HG03439 (cell line): ENCODE measurements at regions not wholly inside any gene's neighbourhood (a gene's known extent, or its start where the extent isn't known, plus 50 kb on each side); places are given as distances from the start of the nearest gene placed in this dataset.

Experiments used
- ATAC-seq: cut with Tn5 transposase; IDR thresholded peaks from one replicate; pipeline ENCODE4 v1.9.1; 2021; ENCODE audit warnings: mild to moderate bottlenecking, moderate library complexity; ENCODE audit not compliant: unreplicated experiment

DNA sequence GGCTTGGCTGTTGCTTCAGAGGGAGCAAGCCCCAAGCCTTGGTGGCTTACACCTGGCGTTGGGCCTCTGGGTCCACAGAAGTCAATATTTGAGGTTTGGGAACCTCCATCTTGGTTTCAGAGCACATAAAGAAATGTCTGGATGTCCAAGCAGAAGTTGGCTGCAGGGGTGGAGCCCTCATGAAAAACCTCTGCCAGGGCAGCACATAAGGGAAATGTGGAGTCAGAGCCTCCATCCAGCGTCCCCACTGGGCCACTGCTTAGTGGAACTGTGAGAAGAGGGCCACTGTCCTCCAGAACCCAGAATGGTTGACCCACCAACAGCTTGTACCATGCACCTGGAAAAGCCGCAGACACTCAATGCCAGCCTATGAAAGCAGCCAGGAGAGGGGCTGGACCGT lies 573.5 kb upstream of the ZWINT start:
- no peak for ATAC-seq

DNA sequence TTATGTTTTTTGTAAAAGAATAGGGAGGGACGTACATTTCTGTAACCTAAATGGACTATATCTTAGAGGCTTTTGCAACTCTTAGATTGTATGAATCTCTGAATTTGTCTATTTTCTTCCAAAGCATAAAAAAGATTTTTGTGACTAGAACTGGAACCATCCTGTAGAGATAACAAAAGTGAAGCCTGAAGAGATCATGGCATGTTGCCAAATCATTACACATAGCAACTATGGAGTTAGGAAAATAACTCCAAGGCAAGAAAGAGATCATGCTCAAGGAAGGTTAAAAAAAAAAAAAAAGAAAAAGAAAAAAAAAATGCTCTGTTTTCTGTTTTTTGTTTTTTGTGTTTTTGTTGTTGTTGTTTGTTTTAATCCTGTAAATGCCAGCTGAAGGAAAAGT lies 567.7 kb upstream of the ZWINT start:
- ATAC-seq: no peak

DNA sequence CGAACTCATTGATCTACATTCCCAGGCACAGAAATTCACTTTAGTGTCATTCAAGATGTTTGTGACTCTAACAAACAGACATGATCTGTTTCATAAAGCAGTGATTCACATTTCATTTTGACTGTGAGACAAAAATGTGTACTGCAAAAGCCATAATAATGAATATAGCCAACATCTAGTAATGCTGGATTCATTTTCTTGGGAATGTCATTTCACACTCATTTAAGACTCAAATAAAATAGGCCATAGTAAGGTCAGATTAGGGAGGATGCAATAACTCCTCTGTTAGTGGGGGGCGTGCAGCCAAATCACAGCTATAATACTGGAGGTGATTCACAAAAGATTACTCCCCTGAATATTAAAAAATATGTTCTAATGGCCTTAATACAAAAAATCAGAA lies 566.6 kb upstream of the ZWINT start:
- ATAC-seq: no peak

DNA sequence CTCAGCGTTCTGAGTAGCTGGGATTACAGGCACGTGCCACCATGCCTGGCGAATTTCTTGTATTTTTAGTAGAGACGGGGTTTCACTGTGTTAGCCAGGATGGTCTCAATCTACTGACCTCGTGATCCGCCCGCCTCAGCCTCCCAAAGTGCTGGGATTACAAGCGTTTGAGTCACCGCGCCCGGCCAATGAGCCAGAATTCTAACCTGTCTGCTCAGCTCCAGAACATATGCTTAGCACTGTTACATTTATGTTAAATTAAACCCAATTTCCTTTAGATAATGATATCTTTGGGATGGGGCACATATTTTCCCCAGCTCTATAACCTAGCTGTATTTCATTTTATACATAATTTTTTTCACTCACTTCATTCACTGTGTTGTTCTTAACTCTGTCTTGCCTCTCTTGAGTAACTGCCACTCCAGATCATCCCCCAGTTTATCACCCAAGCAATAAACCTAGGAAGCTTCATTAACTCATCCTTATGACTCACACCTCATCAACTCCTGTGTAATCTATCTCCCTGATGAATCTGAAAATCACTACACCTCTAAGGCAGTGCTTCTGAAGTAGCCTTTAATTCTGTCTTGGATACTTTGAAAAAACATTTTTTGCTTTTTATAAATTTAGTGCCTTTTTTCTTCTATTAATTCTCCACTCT lies 559.7 kb upstream of the ZWINT start:
- ATAC-seq: no peak

DNA sequence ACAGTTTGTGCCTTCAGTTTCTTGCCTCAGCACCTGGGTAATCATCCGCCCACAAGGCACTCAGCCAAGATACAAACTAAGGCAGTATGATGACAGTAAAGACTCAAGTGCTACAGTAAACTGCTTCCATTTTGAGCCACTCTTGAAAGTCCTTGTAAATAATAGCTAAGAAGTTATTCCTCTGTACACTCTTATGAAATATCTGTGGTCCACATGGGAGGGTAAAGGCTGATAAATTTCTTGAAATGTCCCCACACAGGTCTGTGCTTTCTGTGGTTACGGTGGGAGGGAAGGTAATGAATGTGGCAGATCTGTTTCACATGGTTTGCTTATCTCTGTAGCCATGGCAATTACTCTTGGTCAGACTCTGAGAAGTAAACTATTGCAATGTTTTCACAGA lies 551.0 kb upstream of the ZWINT start:
- ATAC-seq: no peak

DNA sequence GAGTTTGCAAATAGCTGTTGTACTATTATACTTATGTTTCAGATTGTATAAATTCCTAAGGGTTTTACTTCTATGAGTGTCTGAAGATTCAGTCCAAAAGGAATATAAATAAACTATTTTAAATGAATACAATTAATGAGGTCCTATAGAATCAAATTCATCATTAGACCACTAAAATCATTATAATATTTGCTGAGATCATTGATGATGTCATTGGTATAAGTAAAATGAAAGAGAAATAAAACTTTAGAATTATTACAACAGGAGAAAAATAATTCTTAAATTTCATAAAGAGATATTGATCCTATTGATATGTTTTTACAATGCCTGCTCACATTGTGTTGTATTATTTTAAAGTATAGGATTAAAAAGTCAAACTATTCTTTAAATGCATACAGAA lies 544.0 kb upstream of the ZWINT start:
- no peak for ATAC-seq

DNA sequence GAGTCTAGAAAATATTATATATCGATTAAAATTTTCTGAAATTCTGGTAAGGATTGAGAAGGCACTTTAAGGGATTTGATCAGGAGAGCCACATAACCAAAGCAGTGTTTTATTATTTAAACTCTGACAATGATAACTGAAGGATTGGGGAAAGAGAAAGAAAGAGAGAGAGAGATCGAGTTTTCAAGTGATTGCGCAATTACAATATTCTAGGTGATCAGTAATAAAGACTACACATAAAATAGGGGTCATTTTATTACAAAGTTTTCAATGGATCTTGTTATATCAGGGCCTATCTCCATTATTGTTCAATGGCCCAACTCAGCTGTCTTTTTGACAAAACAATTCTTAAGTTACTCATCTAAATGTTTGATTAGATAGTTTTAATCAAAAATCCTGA lies 541.5 kb upstream of the ZWINT start:
- ATAC-seq: no peak

DNA sequence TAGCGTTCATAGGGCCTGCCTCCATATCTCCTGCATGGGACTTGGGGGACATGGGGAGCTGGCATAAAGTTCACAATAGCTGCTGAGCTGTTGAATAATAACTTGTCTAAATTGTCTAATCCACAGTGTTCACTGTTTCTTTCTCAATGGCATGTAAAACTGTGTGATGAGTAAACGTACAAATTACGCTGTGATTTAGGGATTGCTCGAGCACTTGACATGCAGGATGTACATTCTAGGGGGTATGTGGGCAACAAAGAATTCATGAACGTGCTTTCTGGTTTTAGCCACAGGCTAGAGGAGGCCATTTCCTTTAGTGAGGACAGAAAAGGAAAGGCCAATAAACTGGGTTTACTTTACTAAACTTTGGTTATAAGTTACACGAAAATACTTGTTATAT lies 534.2 kb upstream of the ZWINT start:
- no peak for ATAC-seq

DNA sequence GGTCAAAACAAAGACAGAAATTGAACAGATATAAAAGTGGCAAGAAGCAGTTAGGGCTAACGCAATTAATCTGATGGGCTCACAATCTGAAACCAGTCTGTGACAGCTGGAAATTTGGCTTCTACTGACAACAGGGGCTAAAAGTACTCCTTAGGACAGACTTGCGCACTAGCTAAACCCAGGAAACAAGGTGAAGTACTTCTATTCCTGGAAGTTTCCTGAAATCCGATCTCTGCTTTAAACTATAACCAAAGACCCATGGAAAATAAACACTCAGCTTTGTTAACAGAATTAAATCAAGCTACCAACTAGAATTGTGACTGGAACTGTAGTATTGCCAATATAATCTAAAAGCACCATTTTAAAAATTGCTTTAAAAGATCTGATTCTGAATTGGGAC lies 520.2 kb upstream of the ZWINT start:
- ATAC-seq: no peak

DNA sequence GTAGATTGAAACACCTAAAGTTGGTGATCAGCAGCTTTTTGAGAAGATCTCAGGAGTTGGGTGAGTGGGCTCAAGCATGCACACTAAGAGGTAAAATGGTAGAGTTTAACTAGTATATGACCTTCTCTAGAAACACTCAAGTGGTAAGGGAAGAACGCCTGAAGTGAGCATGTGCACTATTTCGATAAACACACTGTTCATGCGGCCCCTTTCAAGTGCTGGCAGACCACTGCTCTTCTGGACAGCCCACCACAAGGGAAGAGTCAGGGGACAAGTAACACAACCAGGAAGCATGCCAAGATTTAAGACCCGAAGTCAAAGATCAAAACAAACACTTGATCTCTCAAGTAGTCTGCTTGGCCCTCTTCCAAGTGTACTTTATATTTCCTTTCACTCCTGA lies 519.5 kb upstream of the ZWINT start:
- ATAC-seq: no peak

DNA sequence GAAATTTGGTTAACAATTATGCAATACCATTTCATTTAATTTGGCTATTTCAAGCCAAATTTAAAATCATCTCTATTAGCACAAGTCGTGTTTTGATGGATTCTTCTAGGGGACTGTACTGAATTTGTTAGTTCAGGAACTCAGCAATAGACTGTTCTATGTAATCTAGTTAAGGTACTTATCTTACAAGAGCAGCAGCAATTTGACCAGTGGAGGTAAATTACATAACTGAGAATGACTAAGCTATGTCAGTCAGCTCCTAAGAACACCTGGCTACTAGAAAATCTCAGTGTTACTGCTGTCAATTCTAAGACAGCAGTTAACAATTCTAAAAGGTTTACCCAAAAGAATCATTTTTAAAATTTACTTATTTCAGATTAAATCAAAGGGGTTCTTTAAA lies 513.9 kb upstream of the ZWINT start:
- ATAC-seq: no peak

DNA sequence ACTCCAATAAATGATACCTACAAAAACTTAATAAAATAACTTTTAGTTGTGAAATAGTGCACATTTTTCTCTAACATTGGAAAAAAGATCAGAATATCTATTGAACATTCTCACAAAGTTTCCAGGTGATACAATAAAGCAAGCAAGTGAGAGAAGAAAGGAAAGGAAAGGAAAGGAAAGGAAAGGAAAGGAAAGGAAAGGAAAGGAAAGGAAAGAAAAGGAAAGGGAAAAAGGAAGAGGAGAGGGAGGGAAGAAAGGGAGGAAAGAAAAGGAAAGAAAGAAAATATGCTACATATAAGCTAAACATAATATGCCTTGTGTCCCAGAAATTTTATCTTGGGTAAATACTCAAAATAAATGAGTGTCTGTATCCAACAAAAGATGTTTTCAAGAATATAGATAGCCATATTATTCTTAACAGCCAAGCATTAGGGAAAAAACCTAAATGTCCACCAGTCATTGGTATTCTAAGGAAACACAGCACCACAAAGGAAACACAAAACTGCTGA lies 510.2 kb upstream of the ZWINT start:
- no peak for ATAC-seq

DNA sequence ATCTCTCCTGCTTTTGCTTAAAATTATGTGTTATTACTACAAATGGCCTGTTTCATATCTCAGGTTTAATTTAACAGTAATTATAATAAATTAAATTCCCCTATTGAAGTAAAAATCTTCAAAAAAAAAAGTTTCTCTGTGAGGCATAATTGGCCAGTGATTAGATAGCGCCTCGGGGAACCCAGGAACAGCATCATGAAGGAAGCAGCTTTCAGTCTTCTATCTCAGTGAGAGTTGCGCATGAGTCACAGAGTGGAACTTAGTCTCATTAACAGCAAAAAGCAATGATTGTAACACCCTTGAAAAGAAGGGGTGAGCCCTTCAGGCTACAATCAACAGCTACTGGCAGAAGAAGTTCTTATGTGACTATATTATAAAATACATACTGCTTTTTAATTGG lies 506.2 kb upstream of the ZWINT start:
- ATAC-seq: no peak

DNA sequence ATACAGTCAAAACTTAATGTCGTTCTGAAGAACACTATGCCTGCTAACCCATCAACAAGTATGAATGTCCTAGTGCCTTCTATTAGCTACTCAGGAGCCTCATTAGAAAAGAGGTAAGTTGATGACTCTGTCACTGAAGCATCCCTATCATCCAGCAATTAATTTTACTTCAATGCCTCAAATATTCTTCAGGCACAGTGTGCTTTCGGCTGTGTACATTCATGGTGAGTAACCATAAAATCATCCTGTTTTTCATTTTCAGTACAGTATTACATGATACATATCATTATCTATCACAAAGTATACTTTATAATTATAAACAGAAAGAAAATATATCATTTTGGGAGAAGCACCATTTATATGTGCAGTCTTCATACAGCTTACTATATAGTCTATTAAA lies 495.5 kb upstream of the ZWINT start:
- no peak for ATAC-seq

DNA sequence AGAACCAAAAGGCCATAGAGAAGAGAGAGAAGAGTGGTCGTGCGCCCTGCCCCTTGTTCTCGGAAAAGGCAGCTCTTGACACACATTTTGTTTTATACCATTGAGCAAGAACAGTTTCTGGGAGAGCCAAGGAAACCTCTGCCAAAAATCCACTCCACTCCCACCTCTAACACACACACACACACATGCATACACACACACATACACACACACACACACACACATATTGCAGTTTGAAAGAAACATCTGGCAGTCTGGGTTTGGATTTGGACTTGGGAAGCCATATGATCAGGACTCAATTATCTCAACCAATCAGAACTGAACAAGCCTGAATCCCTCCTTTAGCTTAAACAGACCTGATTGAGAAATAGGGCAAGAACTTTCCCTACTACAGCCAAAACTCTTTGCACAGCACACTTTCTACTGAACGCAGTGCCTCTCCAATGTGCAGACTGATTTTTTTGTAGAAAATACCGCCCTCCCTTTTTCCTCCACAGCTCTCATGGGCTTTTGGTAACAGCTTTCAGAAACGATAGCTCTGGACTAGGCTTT lies 484.0 kb upstream of the ZWINT start:
- ATAC-seq: no peak

DNA sequence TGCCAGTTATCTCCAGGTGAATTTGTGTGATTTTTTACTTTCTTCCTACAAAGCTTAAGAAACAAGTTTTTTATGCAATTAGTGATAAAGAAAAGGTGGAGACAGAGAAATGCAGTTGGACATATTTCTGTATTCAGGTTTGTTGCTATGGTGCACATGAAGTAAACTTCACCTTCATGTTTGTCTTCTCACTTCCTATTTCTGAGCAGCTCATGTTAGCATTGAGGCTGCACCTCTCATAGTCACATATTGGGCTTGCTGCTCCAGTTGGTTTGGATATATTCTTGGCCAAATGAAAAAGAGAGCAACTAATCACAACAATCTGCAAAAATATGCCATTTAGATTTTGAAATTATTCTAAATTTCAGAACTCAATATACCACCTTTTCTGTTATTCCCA lies 475.6 kb upstream of the ZWINT start:
- no peak for ATAC-seq

DNA sequence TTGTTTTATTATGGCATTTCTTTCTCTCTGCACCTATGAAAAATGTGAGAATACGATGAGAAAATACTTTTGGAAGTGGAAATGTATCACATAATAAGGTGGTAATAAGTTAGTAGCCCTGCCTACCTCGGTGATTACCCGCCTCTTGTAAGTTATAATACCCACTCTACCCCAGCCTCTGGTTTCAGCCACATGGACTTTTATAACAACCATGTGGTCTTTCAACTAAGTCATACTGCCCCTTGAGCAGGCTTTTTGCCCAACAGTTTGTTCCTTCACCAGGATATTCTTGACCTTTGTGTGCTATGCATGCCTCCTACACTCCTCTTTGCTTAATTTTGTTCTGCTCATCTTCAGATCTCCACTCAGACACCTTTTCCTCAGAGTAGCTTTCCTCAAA lies 470.6 kb upstream of the ZWINT start:
- ATAC-seq: no peak

DNA sequence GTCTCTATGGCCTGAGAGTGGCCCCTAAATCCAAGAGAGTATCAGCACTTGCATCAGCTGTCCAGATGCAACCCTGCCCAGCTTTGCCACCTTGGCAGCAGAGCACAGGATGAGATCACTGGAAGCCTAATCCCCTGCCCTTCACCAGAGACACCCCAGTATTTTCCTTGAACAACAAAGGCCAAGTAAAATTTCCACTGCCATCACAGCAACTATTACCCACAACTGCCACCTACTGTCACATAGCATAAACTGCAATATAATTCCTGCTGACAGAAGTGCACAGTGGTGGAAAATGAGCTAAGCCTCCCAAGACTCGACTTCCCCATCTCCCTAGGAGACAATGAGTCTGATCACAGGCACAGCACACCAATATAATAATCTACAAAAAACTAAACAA lies 462.8 kb upstream of the ZWINT start:
- peak; percentile 61 for ATAC-seq

DNA sequence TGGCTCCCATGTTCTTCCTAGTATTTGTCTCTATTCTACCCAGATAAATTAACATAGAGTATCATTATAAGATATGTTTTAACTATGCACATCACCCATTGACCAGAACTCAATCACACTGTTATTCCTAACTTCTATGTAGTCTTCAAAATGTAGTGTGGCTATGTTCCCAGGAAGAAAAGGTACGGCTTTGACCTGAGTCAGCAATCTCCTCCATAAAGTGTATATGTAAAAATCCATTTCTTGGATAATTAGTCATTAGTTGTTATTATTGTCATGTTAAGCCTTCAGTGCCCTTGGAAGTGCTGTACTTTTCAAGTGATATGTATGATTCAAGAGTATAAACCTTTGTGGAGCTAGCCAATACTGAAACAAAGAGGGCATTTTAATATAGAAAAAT lies 444.0 kb upstream of the ZWINT start:
- ATAC-seq: no peak

DNA sequence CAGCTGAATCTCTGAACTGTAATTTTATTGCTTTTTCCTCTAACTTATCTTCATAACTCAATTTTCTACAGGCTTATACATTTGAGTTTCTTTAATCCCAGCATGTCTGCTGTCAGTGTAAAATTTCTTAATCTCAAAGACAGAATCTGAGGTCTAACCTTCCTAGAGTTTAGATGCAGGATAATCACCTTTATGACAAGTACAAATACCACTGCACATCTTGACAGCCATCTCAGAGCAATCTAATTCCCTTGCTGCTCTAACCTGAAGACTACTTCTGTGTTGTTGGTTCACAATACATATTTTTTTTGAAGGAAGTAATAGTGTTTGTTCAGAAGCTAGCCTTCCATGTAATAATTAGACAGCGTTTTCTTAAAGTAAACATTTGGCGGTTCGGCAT lies 424.2 kb upstream of the ZWINT start:
- ATAC-seq: no peak

DNA sequence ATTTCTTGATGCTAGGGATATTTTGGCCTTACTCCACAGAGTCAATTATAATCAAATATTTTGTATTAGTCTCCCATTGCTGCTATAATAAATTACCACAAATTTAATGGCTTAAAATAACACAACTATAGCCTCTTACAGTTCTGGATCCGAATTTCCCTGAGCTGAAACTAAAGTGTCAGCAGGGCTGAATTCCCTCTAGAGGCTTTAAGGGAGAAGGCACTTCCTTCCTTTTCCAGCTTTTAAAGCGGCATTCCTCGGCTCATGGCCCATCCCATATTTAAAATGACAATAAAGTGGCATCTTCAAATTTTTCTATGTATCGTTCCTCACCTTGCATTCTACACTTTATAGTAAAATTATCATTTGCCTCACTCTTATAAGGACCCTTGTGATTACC lies 421.4 kb upstream of the ZWINT start:
- no peak for ATAC-seq

DNA sequence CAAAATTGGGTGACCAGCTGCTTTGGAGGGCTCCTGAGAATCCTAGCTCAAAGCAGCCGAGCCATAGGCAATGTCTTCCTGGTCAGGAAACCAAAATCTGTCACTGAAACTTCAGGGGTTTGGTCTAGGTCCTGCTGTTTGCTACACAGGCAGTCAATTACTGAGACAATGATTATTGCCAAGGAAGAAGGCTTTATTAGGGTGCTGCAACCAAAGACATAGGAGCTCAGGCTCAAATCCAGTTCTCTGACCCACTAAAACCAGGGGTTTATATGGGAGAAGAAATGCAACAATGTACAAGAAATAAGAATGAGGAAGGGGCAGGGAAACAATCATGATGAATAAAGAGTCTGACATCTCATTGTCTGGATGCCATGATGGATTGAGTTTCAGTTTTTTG lies 410.3 kb upstream of the ZWINT start:
- ATAC-seq: no peak

DNA sequence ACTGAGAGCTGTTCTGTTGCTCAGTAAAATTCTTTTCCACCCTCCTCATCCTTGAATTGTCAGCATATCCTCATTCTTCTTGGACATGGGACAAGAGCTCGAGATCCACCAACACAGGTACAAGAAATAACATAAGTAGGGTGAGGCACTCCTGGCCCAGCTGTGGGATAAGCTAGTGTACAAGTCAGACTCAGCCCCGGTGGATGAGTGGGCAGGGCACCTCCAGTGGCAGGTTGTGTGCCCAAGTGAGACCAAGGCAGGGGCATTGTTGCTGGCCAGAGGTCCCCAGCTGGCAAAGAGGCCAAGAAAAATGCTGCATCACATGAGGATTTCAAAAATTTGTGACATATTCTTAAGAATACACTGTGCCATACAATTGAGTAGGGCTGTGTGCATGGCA lies 402.0 kb upstream of the ZWINT start:
- no peak for ATAC-seq
